ENCODE measurements at regions not wholly inside any gene's neighbourhood (a gene's known extent, or its start where the extent isn't known, plus 50 kb on each side); places are given as distances from the start of the nearest gene placed in this dataset.

DNA sequence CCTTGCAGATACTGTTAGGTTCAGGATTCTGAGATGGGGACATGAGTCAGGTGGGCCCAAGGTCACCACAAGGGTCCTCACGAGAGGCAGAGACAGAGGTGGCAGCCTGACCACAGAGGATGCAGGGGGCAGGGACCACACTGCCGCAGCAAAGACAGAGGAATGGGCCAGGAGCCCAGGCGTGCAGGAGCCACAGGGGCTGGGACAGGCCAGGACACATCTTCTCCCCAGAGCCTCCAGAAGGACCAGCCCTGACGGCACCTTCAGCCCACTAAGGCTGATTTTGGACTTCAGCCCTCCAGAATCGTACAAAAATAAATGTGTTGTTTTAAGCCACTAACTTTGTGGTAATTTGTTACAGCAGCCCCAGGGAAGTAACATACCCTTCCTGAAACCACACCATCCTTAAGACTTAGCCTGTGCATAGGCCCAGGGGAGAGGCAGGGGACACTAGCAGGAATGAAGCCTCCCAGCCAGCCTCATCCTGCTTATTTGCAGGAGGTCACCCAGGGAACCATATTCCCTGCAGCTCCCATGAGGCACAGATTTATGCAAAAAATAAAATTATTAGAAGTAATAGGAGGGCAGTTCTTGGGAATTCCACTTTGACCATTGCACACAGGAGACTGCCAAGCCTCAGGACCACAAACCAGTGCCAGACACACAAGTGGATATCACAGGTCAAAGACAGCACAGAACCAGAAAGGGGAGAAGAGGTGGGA is 119.3 kb upstream of the CST7 start:
- H3K27me3 ChIP-seq (ENCODE audit: insufficient read depth, low read depth), result no peaks in the 10 kb centered on the region
- CTCF ChIA-PET, result no interaction called here

DNA sequence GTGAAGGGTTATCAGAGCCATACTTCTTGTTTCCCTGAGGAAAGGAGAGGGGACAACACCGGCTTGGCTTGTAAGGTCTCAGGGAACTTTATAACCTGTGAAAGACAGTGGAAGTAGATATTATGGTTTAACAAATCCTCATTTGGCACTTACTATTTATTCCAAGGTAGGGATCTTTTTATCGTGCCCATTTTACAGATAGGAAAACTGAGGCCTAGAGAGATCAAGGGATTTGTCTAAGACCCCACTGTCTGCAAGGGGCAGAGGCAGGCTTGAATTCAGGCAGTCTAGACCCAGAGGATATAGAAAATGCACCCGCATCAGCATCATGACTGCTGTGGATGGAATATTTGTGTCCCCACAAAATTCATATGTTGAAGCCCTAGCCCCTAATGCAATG is 118.4 kb upstream of the CST7 start:
- H3K9me2 ChIP-seq (ENCODE audit: insufficient read depth), result no peaks in the 10 kb centered on the region
- POLR2A ChIA-PET (ENCODE audit: unreplicated experiment), result no interaction called here
- no peaks in the 10 kb centered on the region for H3K79me2 ChIP-seq (ENCODE audit: low read depth)
- no peaks in the 10 kb centered on the region for H4K20me1 ChIP-seq (ENCODE audit: insufficient read depth)
- BruUV-seq (replicated peaks), result no TSS peak
- no peak overlapping the region for H3K4me2 ChIP-seq
- no peak for DNase-seq
- no peak overlapping the region for H3K4me3 ChIP-seq
- TF ChIP-seq, protein P1, sequence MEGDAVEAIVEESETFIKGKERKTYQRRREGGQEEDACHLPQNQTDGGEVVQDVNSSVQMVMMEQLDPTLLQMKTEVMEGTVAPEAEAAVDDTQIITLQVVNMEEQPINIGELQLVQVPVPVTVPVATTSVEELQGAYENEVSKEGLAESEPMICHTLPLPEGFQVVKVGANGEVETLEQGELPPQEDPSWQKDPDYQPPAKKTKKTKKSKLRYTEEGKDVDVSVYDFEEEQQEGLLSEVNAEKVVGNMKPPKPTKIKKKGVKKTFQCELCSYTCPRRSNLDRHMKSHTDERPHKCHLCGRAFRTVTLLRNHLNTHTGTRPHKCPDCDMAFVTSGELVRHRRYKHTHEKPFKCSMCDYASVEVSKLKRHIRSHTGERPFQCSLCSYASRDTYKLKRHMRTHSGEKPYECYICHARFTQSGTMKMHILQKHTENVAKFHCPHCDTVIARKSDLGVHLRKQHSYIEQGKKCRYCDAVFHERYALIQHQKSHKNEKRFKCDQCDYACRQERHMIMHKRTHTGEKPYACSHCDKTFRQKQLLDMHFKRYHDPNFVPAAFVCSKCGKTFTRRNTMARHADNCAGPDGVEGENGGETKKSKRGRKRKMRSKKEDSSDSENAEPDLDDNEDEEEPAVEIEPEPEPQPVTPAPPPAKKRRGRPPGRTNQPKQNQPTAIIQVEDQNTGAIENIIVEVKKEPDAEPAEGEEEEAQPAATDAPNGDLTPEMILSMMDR (conservative IDR thresholded peaks at IDR 0.05), result no peak
- no peak for TF ChIP-seq EZH2 (IDR thresholded peaks at IDR 0.05; ENCODE audit: low read depth)
- no peaks in the 10 kb centered on the region for H3K4me1 ChIP-seq (replicated peaks; ENCODE audit: insufficient read depth)
- intact Hi-C loops (cut with micrococcal nuclease; ENCODE audit: unreplicated experiment), result no loop called here
- no peaks in the 10 kb centered on the region for H3K27me3 ChIP-seq (ENCODE audit: insufficient read depth, low read depth)
- no peaks in the 10 kb centered on the region for H3K9me3 ChIP-seq (ENCODE audit: insufficient read depth, low read depth)
- CTCF ChIA-PET, result no interaction called here
- H3F3A ChIP-seq (ENCODE audit: insufficient read depth, low read depth), result no peaks in the 10 kb centered on the region
- no peak overlapping the region for H2AFZ ChIP-seq
- H3K36me3 ChIP-seq (ENCODE audit: low read depth), result no peaks in the 10 kb centered on the region
- no peak overlapping the region for H3K27ac ChIP-seq

More for the DNA sequence above, 119.3 kb upstream of the CST7 start:
- H3K9me2 ChIP-seq (ENCODE audit: insufficient read depth), result no peaks in the 10 kb centered on the region
- POLR2A ChIA-PET (ENCODE audit: unreplicated experiment), result no interaction called here
- no peaks in the 10 kb centered on the region for H3K9me3 ChIP-seq (ENCODE audit: insufficient read depth, low read depth)
- H2AFZ ChIP-seq, result no peak overlapping the region
- H3K4me3 ChIP-seq, result no peak overlapping the region
- H3K36me3 ChIP-seq (ENCODE audit: low read depth), result no peaks in the 10 kb centered on the region
- DNase-seq, result no peak
- H3K4me1 ChIP-seq (replicated peaks; ENCODE audit: insufficient read depth), result no peaks in the 10 kb centered on the region
- no TSS peak for BruUV-seq (replicated peaks)
- intact Hi-C loops (cut with micrococcal nuclease; ENCODE audit: unreplicated experiment), result no loop called here
- H3K4me2 ChIP-seq, result no peak overlapping the region
- no peaks in the 10 kb centered on the region for H3K79me2 ChIP-seq (ENCODE audit: low read depth)
- TF ChIP-seq, protein P1 (conservative IDR thresholded peaks at IDR 0.05), result no peak
- no peak for TF ChIP-seq EZH2 (IDR thresholded peaks at IDR 0.05; ENCODE audit: low read depth)
- no peak overlapping the region for H3K27ac ChIP-seq
- H3F3A ChIP-seq (ENCODE audit: insufficient read depth, low read depth), result no peaks in the 10 kb centered on the region
- H4K20me1 ChIP-seq (ENCODE audit: insufficient read depth), result no peaks in the 10 kb centered on the region

DNA sequence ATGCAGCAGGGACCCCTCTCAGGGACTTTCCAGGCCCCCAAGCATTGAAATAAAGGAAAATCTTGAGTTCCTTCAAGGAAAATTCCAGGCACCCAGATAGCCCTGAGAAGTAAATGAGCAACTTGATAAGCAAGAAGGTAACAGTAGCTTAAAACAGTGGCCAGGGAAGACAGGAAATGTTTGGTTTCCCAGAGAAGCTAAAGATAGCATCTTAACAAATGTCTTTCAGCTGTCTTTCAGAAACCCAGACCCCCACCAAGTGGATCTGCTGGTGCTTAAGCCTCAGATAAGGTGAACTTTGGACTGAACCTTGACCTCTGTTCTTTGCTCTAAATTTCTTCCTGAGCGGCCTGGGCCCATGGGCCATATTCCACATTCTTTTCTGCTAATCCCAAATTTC is 117.8 kb upstream of the CST7 start:
- BruUV-seq (replicated peaks), result no TSS peak
- Histone ChIP-seq H3K9me3 (ENCODE audit: insufficient read depth, low read depth) (no peaks in the 10 kb centered on the region), H3K27ac (no peak overlapping the region), H3F3A (ENCODE audit: insufficient read depth, low read depth) (no peaks in the 10 kb centered on the region), H3K4me2 (no peak overlapping the region), H3K36me3 (ENCODE audit: low read depth) (no peaks in the 10 kb centered on the region), H3K4me1 (replicated peaks; ENCODE audit: insufficient read depth) (no peaks in the 10 kb centered on the region), H3K79me2 (ENCODE audit: low read depth) (no peaks in the 10 kb centered on the region), H3K4me3 (no peak overlapping the region), H3K27me3 (ENCODE audit: insufficient read depth, low read depth) (no peaks in the 10 kb centered on the region), H4K20me1 (ENCODE audit: insufficient read depth) (no peaks in the 10 kb centered on the region), H2AFZ (no peak overlapping the region), H3K9me2 (ENCODE audit: insufficient read depth) (no peaks in the 10 kb centered on the region)
- DNase-seq, result no peak
- TF ChIP-seq EZH2 (IDR thresholded peaks at IDR 0.05; ENCODE audit: low read depth), result no peak
- TF ChIP-seq, protein P1 (conservative IDR thresholded peaks at IDR 0.05), result no peak
- ChIA-PET POLR2A (ENCODE audit: unreplicated experiment) (no interaction called here), CTCF (no interaction called here)
- intact Hi-C loops (cut with micrococcal nuclease; ENCODE audit: unreplicated experiment), result no loop called here

All from PC-9 (cell line).